Cardiac muscle cell (in vitro differentiated cells and primary cell): ENCODE measurements at regions not wholly inside any gene's neighbourhood (a gene's known extent, or its start where the extent isn't known, plus 50 kb on each side); places are given as distances from the start of the nearest gene placed in this dataset.

ENCODE experiments used
- DNase-seq, 2 donors: peaks; one replicate each; pipeline versions ENCODE4 v3.0.0 to v3.0.0-alpha.2; 2010 to 2017; ENCODE audit warnings: low read depth in 1 of 2, low spot score in 1 of 2
- H3K27ac ChIP-seq: fragments of 200-600 bp; sonication (generic); 2 replicates; pipeline ENCODE4 v1.5.1; 2016
- H3K27me3 ChIP-seq: fragments of 200-600 bp; sonication (generic); 2 replicates; pipeline ENCODE4 v1.6.0; 2016; ENCODE audit warnings: control low read depth
- H3K36me3 ChIP-seq: fragments of 200-600 bp; sonication (generic); 2 replicates; pipeline ENCODE4 v1.5.1; 2016; ENCODE audit warnings: control low read depth
- H3K4me1 ChIP-seq: fragments of 200-600 bp; sonication (generic); 2 replicates; pipeline ENCODE4 v1.8.1; 2017; ENCODE audit warnings: low read depth, mild to moderate bottlenecking, mixed run types
- H3K4me3 ChIP-seq: fragments of 200-600 bp; sonication (generic); 2 replicates; pipeline ENCODE4 v1.5.1; 2016; ENCODE audit warnings: mild to moderate bottlenecking
- H3K9me3 ChIP-seq: fragments of 200-600 bp; sonication (generic); 2 replicates; pipeline ENCODE4 v1.5.1; 2017; ENCODE audit warnings: low read depth, mild to moderate bottlenecking, control low read depth
- TF ChIP-seq, protein P1 (sequence below): IDR thresholded peaks from 2 replicates; pipeline ENCODE4 v1.5.1; 2012; ENCODE audit warnings: low read depth, mild to moderate bottlenecking, low read length

DNA sequence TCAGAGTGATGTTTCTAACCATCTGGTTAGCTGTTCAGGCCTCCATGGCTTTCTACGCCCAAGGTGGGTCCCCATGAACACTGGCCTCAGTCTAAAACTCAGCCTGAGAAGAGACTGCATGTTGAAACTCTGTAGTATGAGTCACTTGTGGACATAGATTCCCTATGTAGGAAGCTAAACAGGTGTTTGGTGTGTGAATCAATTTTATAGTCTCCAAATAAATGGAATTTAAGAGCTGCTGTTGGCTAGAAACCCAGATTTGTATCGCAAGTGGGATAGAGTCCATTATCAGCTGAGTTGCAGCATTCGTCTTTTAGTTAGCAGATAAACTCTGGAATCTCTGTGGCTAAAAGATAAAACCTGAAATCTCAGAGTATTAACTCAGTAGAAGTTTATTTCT is 131.4 kb downstream of the KCNS3 start:
- no peak for DNase-seq
- TF ChIP-seq, protein P1, sequence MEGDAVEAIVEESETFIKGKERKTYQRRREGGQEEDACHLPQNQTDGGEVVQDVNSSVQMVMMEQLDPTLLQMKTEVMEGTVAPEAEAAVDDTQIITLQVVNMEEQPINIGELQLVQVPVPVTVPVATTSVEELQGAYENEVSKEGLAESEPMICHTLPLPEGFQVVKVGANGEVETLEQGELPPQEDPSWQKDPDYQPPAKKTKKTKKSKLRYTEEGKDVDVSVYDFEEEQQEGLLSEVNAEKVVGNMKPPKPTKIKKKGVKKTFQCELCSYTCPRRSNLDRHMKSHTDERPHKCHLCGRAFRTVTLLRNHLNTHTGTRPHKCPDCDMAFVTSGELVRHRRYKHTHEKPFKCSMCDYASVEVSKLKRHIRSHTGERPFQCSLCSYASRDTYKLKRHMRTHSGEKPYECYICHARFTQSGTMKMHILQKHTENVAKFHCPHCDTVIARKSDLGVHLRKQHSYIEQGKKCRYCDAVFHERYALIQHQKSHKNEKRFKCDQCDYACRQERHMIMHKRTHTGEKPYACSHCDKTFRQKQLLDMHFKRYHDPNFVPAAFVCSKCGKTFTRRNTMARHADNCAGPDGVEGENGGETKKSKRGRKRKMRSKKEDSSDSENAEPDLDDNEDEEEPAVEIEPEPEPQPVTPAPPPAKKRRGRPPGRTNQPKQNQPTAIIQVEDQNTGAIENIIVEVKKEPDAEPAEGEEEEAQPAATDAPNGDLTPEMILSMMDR, result no peak
- no peaks in the 10 kb centered on the region for H3K27me3 ChIP-seq
- no peaks in the 10 kb centered on the region for H3K36me3 ChIP-seq
- H3K9me3 ChIP-seq, result no peaks in the 10 kb centered on the region
- H3K4me3 ChIP-seq, result no peak overlapping the region
- no peak overlapping the region for H3K27ac ChIP-seq
- H3K4me1 ChIP-seq, result no peaks in the 10 kb centered on the region

DNA sequence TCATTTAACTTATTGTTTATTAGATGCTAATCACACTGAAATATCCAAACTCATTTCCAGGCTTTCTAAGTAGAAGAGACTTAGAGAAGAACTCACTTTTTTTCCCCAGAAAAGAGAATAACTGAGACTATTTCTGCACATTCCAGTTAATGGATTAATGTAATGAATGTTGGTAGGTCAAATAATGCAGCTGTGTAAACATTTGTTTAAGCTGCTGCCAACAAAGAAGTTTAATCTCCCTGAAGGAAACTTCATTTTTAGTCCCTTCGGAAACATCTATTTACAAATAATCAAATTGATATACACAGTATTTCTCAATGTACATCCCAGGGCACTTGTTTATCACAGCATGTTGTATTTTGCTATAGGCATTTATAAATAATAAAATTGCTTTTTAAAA is 126.9 kb downstream of the KCNS3 start:
- TF ChIP-seq, protein P1, result no peak
- H3K4me3 ChIP-seq, result no peak overlapping the region
- no peaks in the 10 kb centered on the region for H3K36me3 ChIP-seq
- no peaks in the 10 kb centered on the region for H3K27me3 ChIP-seq
- H3K9me3 ChIP-seq, result no peaks in the 10 kb centered on the region
- H3K4me1 ChIP-seq, result no peaks in the 10 kb centered on the region
- no peak for DNase-seq
- no peak overlapping the region for H3K27ac ChIP-seq

DNA sequence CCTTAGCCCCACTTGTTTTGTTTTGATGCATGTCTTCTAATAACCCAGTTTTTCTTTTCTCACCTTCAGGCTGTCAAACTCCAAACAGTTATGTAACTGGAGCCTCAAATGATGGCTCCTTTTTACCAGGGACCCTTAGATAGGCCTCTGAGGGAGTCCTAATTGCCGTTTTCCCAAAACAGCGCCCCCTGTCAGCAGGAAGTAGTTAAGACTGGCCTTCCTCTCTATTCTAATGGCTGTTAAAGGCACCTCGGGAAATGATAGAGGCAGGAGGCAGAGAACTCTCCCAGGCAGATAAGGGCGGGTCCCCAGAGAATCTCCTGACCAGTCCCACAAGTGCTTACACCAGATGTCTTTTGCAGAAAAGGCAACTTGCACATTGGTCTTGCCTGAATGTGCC is 123.2 kb downstream of the KCNS3 start:
- Histone ChIP-seq H3K27ac (no peak overlapping the region), H3K9me3 (no peaks in the 10 kb centered on the region), H3K4me3 (no peak overlapping the region), H3K4me1 (no peaks in the 10 kb centered on the region), H3K27me3 (no peaks in the 10 kb centered on the region), H3K36me3 (no peaks in the 10 kb centered on the region)
- DNase-seq, result no peak
- TF ChIP-seq, protein P1, result no peak

DNA sequence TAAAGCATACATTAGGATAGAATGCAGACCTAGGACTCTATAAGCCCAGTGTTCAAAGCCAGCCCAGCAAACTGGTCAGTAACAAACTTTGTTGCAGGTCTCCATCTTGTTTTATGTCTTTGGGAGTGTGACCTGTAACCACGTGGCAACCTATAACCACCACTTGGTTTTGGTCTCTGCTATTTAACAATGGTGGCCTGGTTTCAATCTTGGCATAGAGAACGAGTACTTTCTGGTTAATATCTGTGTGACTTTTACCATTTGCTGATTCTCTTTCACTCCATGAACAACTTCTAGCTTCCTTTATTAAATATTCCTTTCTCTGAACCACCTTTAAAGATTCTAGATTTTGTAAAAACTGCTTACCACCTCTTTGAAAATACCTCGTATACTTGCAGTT is 118.5 kb downstream of the KCNS3 start:
- TF ChIP-seq, protein P1, result no peak
- no peak for DNase-seq
- no peak overlapping the region for H3K27ac ChIP-seq
- H3K36me3 ChIP-seq, result no peaks in the 10 kb centered on the region
- no peaks in the 10 kb centered on the region for H3K4me1 ChIP-seq
- H3K9me3 ChIP-seq, result no peaks in the 10 kb centered on the region
- H3K27me3 ChIP-seq, result no peaks in the 10 kb centered on the region
- no peak overlapping the region for H3K4me3 ChIP-seq

DNA sequence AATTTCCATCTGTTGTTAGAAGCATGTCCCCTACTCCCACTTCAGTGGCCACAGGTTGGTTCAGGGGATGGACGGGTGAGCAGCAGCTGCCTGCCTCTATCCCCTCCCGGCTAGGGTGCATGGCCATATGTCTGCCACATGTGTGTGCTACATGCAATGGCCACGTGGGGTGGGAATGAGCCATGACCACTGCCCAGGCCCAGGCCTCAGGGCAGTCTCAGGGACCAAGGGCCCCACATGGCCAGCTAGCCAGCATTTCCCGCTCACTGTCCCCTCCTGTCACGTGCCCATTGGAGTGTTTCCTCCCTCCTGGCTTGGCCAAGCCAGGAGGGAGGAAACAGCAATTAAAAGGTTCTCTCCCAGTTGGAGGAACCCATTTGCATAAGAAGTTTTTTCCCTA is 117.1 kb downstream of the KCNS3 start:
- Histone ChIP-seq H3K4me3 (no peak overlapping the region), H3K36me3 (no peaks in the 10 kb centered on the region), H3K9me3 (no peaks in the 10 kb centered on the region), H3K27me3 (no peaks in the 10 kb centered on the region), H3K27ac (no peak overlapping the region), H3K4me1 (no peaks in the 10 kb centered on the region)
- no peak for DNase-seq
- TF ChIP-seq, protein P1, result no peak
